Breast epithelium (tissue), 4 donors: ENCODE measurements at regions not wholly inside any gene's neighbourhood (a gene's known extent, or its start where the extent isn't known, plus 50 kb on each side); places are given as distances from the start of the nearest gene placed in this dataset.

Source experiments
- DNase-seq, 2 donors: peaks; one replicate each; pipeline ENCODE4 v3.0.0-alpha.2; 2019; ENCODE audit warnings: low spot score in 2 of 2
- H3K27ac ChIP-seq, 2 donors: fragments of 200-600 bp; sonication (generic) in 1 of 2; one replicate each; pipeline ENCODE4 v1.5.1; 2016 to 2019; ENCODE audit warnings: mild to moderate bottlenecking in 1 of 2
- H3K27me3 ChIP-seq, 2 donors: fragments of 200-600 bp; sonication (generic) in 1 of 2; one replicate each; pipeline versions ENCODE4 v1.5.1 to v1.6.0; 2017 to 2019; ENCODE audit warnings: control low read depth in 1 of 2, mild to moderate bottlenecking in 1 of 2
- H3K36me3 ChIP-seq: fragments of 200-600 bp; one replicate; pipeline ENCODE4 v1.5.1; 2019
- H3K4me1 ChIP-seq, 2 donors: fragments of 200-600 bp; sonication (generic); one replicate each; pipeline ENCODE4 v1.5.1; 2016 to 2019; ENCODE audit warnings: control low read depth in 1 of 2
- H3K4me3 ChIP-seq, 3 donors: fragments of 200-600 bp; sonication (generic); 1 replicate in 2 of 3; 2 replicates in 1 of 3; pipeline ENCODE4 v1.5.1; 2016 to 2019; ENCODE audit warnings: mild to moderate bottlenecking in 3 of 3, moderate library complexity in 2 of 3
- H3K9me3 ChIP-seq, 2 donors: fragments of 200-600 bp; sonication (generic) in 1 of 2; one replicate each; pipeline ENCODE4 v1.5.1; 2016 to 2019; ENCODE audit warnings: control low read depth in 1 of 2
- CTCF ChIP-seq, 3 donors: fragments of 450-650 bp; IDR thresholded peaks; one replicate each; pipeline ENCODE4 v1.5.1; 2016 to 2017; ENCODE audit warnings: antibody characterized with exemption in 3 of 3, mild to moderate bottlenecking in 3 of 3, moderate library complexity in 3 of 3
- POLR2A ChIP-seq: fragments of 450-650 bp; IDR thresholded peaks from one replicate; pipeline ENCODE4 v1.6.1; 2016; ENCODE audit warnings: antibody characterized with exemption, mild to moderate bottlenecking, moderate library complexity
- POLR2AphosphoS5 ChIP-seq, 3 donors: sonication (generic); formaldehyde crosslinking; IDR thresholded peaks; one replicate each; pipeline ENCODE4 v1.6.1; 2017; ENCODE audit warnings: antibody characterized with exemption in 3 of 3
- intact Hi-C: fragments of 100-400 bp; cut with DNase I; formaldehyde crosslinking; loops from one replicate; pipeline ENCODE4 v1.15.1; 2023; ENCODE audit warnings: low total_unique reads

GRCh38 chr11:25779033-25779432 lies 552.9 kb upstream of the ANO3 start:
- Histone ChIP-seq H3K27me3 (no peaks in the 10 kb centered on the region), H3K36me3 (no peaks in the 10 kb centered on the region), H3K27ac (no peak overlapping the region), H3K4me1 (no peaks in the 10 kb centered on the region), H3K4me3 (no peak overlapping the region), H3K9me3 (no peaks in the 10 kb centered on the region)
- intact Hi-C loops = no loop called here
- no peak for DNase-seq
- no peak for TF ChIP-seq POLR2A
- no peak for TF ChIP-seq CTCF (IDR thresholded peaks at IDR 0.05)
- TF ChIP-seq POLR2AphosphoS5 (IDR thresholded peaks at IDR 0.05) = no peak

GRCh38 chr11:25787416-25787815 lies 544.5 kb upstream of the ANO3 start:
- TF ChIP-seq POLR2A (no peak), POLR2AphosphoS5 (IDR thresholded peaks at IDR 0.05) (no peak), CTCF (IDR thresholded peaks at IDR 0.05) (no peak)
- no peak for DNase-seq

GRCh38 chr11:25790396-25790795 lies 541.5 kb upstream of the ANO3 start:
- no peak overlapping the region for H3K27ac ChIP-seq
- intact Hi-C loops = loop anchor here (1.0 kb wide), 1 partner anchor 9 kb away; no protein-coding TSS in a partner anchor
- no peaks in the 10 kb centered on the region for H3K27me3 ChIP-seq
- H3K4me1 ChIP-seq = no peaks in the 10 kb centered on the region
- H3K9me3 ChIP-seq = no peaks in the 10 kb centered on the region
- no peak for DNase-seq
- no peak for TF ChIP-seq CTCF (IDR thresholded peaks at IDR 0.05)
- no peak for TF ChIP-seq POLR2A
- no peak for TF ChIP-seq POLR2AphosphoS5 (IDR thresholded peaks at IDR 0.05)
- no peak overlapping the region for H3K4me3 ChIP-seq
- H3K36me3 ChIP-seq = no peaks in the 10 kb centered on the region

More at GRCh38 chr11:25787416-25787815, 544.5 kb upstream of the ANO3 start:
- no peak overlapping the region for H3K27ac ChIP-seq
- no peak overlapping the region for H3K4me3 ChIP-seq
- H3K9me3 ChIP-seq = no peaks in the 10 kb centered on the region
- intact Hi-C loops = no loop called here
- H3K36me3 ChIP-seq = no peaks in the 10 kb centered on the region
- H3K27me3 ChIP-seq = no peaks in the 10 kb centered on the region
- no peaks in the 10 kb centered on the region for H3K4me1 ChIP-seq

- Histone ChIP-seq H3K27ac (no peak overlapping the region), H3K4me1 (no peaks in the 10 kb centered on the region), H3K9me3 (no peaks in the 10 kb centered on the region), H3K36me3 (no peaks in the 10 kb centered on the region), H3K27me3 (no peaks in the 10 kb centered on the region), H3K4me3 (no peak overlapping the region)
- TF ChIP-seq CTCF (IDR thresholded peaks at IDR 0.05) (no peak), POLR2A (no peak), POLR2AphosphoS5 (IDR thresholded peaks at IDR 0.05) (no peak)
- no peak for DNase-seq
- intact Hi-C loops = no loop called here
Observed at GRCh38 chr11:25793637-25794036, 538.3 kb upstream of the ANO3 start.

- no peaks in the 10 kb centered on the region for H3K9me3 ChIP-seq
- no peak for TF ChIP-seq CTCF (IDR thresholded peaks at IDR 0.05)
- no peak for TF ChIP-seq POLR2AphosphoS5 (IDR thresholded peaks at IDR 0.05)
- no peak for TF ChIP-seq POLR2A
- no peak overlapping the region for H3K4me3 ChIP-seq
- DNase-seq = no peak
- intact Hi-C loops = no loop called here
- H3K27ac ChIP-seq = no peak overlapping the region
- H3K4me1 ChIP-seq = no peaks in the 10 kb centered on the region
- no peaks in the 10 kb centered on the region for H3K36me3 ChIP-seq
- no peaks in the 10 kb centered on the region for H3K27me3 ChIP-seq
Observed at GRCh38 chr11:25794804-25795203, 537.1 kb upstream of the ANO3 start.
